ENCODE measurements at regions not wholly inside any gene's neighbourhood (a gene's known extent, or its start where the extent isn't known, plus 50 kb on each side); places are given as distances from the start of the nearest gene placed in this dataset.

DNA sequence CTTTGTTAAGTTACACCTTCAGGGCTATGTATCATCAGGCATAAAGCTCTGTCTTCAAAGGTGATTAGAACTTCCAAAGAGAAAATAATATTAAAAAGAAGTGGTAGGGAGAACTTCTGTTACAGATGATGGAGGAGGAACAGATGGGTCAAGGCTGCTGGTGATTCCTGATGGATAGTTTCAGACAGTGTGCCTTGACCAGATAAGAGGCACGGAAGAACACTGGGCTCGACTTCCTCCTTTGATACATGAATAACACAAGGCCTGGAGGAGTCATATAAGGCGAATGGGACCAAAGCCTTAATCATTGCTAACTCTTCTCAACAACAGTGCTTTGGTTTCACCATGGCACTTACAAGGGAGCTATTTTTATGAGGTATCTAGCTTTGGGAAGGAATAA is 128.1 kb upstream of the RXFP2 start:
- no peak for DNase-seq (ENCODE audit: low spot score)
- no peak overlapping the region for H3K27ac ChIP-seq
- no peak overlapping the region for H3K4me3 ChIP-seq
- TF ChIP-seq, protein P1, sequence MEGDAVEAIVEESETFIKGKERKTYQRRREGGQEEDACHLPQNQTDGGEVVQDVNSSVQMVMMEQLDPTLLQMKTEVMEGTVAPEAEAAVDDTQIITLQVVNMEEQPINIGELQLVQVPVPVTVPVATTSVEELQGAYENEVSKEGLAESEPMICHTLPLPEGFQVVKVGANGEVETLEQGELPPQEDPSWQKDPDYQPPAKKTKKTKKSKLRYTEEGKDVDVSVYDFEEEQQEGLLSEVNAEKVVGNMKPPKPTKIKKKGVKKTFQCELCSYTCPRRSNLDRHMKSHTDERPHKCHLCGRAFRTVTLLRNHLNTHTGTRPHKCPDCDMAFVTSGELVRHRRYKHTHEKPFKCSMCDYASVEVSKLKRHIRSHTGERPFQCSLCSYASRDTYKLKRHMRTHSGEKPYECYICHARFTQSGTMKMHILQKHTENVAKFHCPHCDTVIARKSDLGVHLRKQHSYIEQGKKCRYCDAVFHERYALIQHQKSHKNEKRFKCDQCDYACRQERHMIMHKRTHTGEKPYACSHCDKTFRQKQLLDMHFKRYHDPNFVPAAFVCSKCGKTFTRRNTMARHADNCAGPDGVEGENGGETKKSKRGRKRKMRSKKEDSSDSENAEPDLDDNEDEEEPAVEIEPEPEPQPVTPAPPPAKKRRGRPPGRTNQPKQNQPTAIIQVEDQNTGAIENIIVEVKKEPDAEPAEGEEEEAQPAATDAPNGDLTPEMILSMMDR (IDR thresholded peaks at IDR 0.05) = no peak

GRCh38 chr13:31614073-31614472 is 125.3 kb upstream of the RXFP2 start:
- DNase-seq (ENCODE audit: low spot score) = no peak
- H3K27ac ChIP-seq = no peak overlapping the region
- no peak overlapping the region for H3K4me3 ChIP-seq
- TF ChIP-seq, protein P1 (IDR thresholded peaks at IDR 0.05) = no peak

DNA sequence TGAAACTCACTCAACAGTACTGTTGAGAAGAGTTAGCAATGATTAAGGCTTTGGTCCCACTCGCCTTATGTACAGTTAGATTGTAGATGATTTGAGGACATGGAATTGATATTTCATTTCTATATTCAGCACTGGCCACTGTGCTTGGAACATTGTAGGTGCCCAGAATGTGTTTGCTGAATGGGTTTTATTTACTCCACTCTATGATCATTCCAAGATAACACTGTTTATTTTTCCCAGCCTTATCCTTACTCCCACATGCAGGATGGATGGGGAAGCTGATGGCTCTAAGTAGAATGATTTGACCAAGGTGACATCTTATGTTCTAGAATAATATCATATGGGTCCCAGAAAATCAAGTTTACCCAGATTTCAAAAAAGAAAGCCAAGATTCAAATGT is 124.6 kb upstream of the RXFP2 start:
- TF ChIP-seq, protein P1 (IDR thresholded peaks at IDR 0.05) = no peak

GRCh38 chr13:31625115-31625514 is 114.2 kb upstream of the RXFP2 start:
- DNase-seq (ENCODE audit: low spot score) = no peak
- H3K4me3 ChIP-seq = no peak overlapping the region
- TF ChIP-seq, protein P1 (IDR thresholded peaks at IDR 0.05) = no peak
- H3K27ac ChIP-seq = no peak overlapping the region

More for the DNA sequence above, 124.6 kb upstream of the RXFP2 start:
- Histone ChIP-seq H3K27ac (no peak overlapping the region), H3K4me3 (no peak overlapping the region)
- no peak for DNase-seq (ENCODE audit: low spot score)

GRCh38 chr13:31627097-31627845 is 112.1 kb upstream of the RXFP2 start:
- no peak for DNase-seq (ENCODE audit: low spot score)
- Histone ChIP-seq H3K4me3 (no peak overlapping the region), H3K27ac (no peak overlapping the region)
- TF ChIP-seq, protein P1 (IDR thresholded peaks at IDR 0.05) = no peak

GRCh38 chr13:31629085-31629780 is 110.1 kb upstream of the RXFP2 start:
- Histone ChIP-seq H3K4me3 (no peak overlapping the region), H3K27ac (no peak overlapping the region)
- no peak for DNase-seq (ENCODE audit: low spot score)
- TF ChIP-seq, protein P1 (IDR thresholded peaks at IDR 0.05) = no peak

GRCh38 chr13:31631071-31631470 is 108.3 kb upstream of the RXFP2 start:
- Histone ChIP-seq H3K27ac (no peak overlapping the region), H3K4me3 (no peak overlapping the region)
- DNase-seq (ENCODE audit: low spot score) = no peak
- TF ChIP-seq, protein P1 (IDR thresholded peaks at IDR 0.05) = no peak
